CD14-positive monocyte (primary cell): ENCODE measurements at regions not wholly inside any gene's neighbourhood (a gene's known extent, or its start where the extent isn't known, plus 50 kb on each side); places are given as distances from the start of the nearest gene placed in this dataset.

Experiments
- DNase-seq, 3 donors: peaks; one replicate each; pipeline ENCODE4 v3.0.0-alpha.2; 2011 to 2022
- H2AFZ ChIP-seq: 2 replicates; pipeline ENCODE4 v1.6.0; 2012; ENCODE audit warnings: mild to moderate bottlenecking, low read depth, low read length, inconsistent platforms; ENCODE audit not compliant: insufficient read depth, poor library complexity, severe bottlenecking
- H3K27ac ChIP-seq, 2 donors: 1 replicate in 1 of 2; 2 replicates in 1 of 2; pipeline ENCODE4 v1.5.1; 2012 to 2013; ENCODE audit warnings: low read length in 2 of 2, control low read depth in 1 of 2, inconsistent platforms in 1 of 2, low read depth in 1 of 2, mild to moderate bottlenecking in 1 of 2
- H3K27me3 ChIP-seq, 2 donors: one replicate each; pipeline versions ENCODE4 v1.6.0 to v1.6.1; 2011 to 2013; ENCODE audit warnings: low read length in 2 of 2; ENCODE audit not compliant: control insufficient read depth in 2 of 2, insufficient read depth in 2 of 2
- H3K36me3 ChIP-seq, 2 donors: replicated peaks in 1 of 2; 1 replicate in 1 of 2; 2 replicates in 1 of 2; pipeline versions ENCODE4 v1.5.1 to v1.6.1; 2012 to 2013; ENCODE audit warnings: low read length in 2 of 2, control low read depth in 1 of 2, inconsistent platforms in 1 of 2, mild to moderate bottlenecking in 1 of 2; ENCODE audit not compliant: insufficient read depth in 2 of 2, control insufficient read depth in 1 of 2
- H3K4me1 ChIP-seq, 2 donors: 1 replicate in 1 of 2; 2 replicates in 1 of 2; pipeline versions ENCODE4 v1.5.1 to v1.6.1; 2012 to 2013; ENCODE audit warnings: low read length in 2 of 2, control low read depth in 1 of 2, inconsistent platforms in 1 of 2, mild to moderate bottlenecking in 1 of 2, moderate library complexity in 1 of 2; ENCODE audit not compliant: insufficient read depth in 2 of 2, control insufficient read depth in 1 of 2
- H3K4me2 ChIP-seq: replicated peaks from 2 replicates; pipeline ENCODE3; 2012; ENCODE audit warnings: low read length, moderate library complexity, mild to moderate bottlenecking; ENCODE audit not compliant: poor library complexity, severe bottlenecking; ENCODE audit errors: extremely low read depth
- H3K4me3 ChIP-seq, 3 experiments: fragments of 200-600 bp in 1 of 3; sonication (generic) in 1 of 3; replicated peaks in 1 of 3; 1 replicate in 2 of 3; 2 replicates in 1 of 3; pipeline ENCODE4 v1.5.1; 2011 to 2013; ENCODE audit warnings: low read length in 3 of 3, mild to moderate bottlenecking in 3 of 3, control low read depth in 2 of 3, low read depth in 2 of 3, inconsistent platforms in 1 of 3, moderate library complexity in 1 of 3
- H3K79me2 ChIP-seq: 2 replicates; pipeline ENCODE4 v1.6.0; 2012; ENCODE audit warnings: mild to moderate bottlenecking, control low read depth, inconsistent platforms, low read length, moderate library complexity; ENCODE audit not compliant: insufficient read depth
- H3K9ac ChIP-seq: 2 replicates; pipeline ENCODE4 v1.6.0; 2017; ENCODE audit warnings: low read length, mild to moderate bottlenecking; ENCODE audit not compliant: insufficient read depth, poor library complexity, severe bottlenecking
- H3K9me3 ChIP-seq, 2 donors: replicated peaks in 1 of 2; 1 replicate in 1 of 2; 2 replicates in 1 of 2; pipeline versions ENCODE4 v1.5.1 to v1.6.1; 2012 to 2013; ENCODE audit warnings: low read length in 2 of 2, control low read depth in 1 of 2; ENCODE audit not compliant: control insufficient read depth in 1 of 2, insufficient read depth in 1 of 2
- H4K20me1 ChIP-seq: 2 replicates; pipeline ENCODE4 v1.6.0; 2012; ENCODE audit warnings: mild to moderate bottlenecking, low read length, control low read depth, moderate library complexity; ENCODE audit not compliant: insufficient read depth
- H3K27ac Mint-ChIP-seq, 7 donors: one replicate each; pipeline ENCODE4 v1.8.0; 2020; ENCODE audit warnings: mild to moderate bottlenecking in 7 of 7, mixed read lengths in 7 of 7, moderate library complexity in 6 of 7, inconsistent platforms in 2 of 7
- H3K27me3 Mint-ChIP-seq, 3 donors: one replicate each; pipeline ENCODE4 v1.8.0; 2021 to 2022; ENCODE audit warnings: low read depth in 3 of 3, mild to moderate bottlenecking in 3 of 3, mixed read lengths in 3 of 3, moderate library complexity in 3 of 3, inconsistent platforms in 1 of 3
- H3K36me3 Mint-ChIP-seq, 2 donors: one replicate each; pipeline ENCODE4 v1.8.0; 2020; ENCODE audit warnings: mixed read lengths in 2 of 2, inconsistent platforms in 1 of 2, mild to moderate bottlenecking in 1 of 2
- H3K4me1 Mint-ChIP-seq: one replicate; pipeline ENCODE4 v1.8.0; 2020; ENCODE audit warnings: mild to moderate bottlenecking, mixed read lengths
- H3K4me3 Mint-ChIP-seq, 2 donors: one replicate each; pipeline ENCODE4 v1.8.0; 2020; ENCODE audit warnings: mild to moderate bottlenecking in 2 of 2, mixed read lengths in 2 of 2, moderate library complexity in 1 of 2
- H3K9me3 Mint-ChIP-seq, 7 donors: one replicate each; pipeline ENCODE4 v1.8.0; 2020 to 2022; ENCODE audit warnings: mixed read lengths in 7 of 7, mild to moderate bottlenecking in 6 of 7, moderate library complexity in 6 of 7, inconsistent platforms in 2 of 7
- CTCF ChIP-seq: fragments of 200-600 bp; IDR thresholded peaks from one replicate; pipeline ENCODE4 v1.8.0; 2022; ENCODE audit warnings: antibody characterized with exemption, mild to moderate bottlenecking
- WGBS: methylation state at CpG from one replicate; pipeline ENCODE4 v1.1.5; 2013; ENCODE audit warnings: missing lambda C conversion rate; ENCODE audit not compliant: insufficient coverage; 5-methylcytosine and 5-hydroxymethylcytosine counted together
- intact Hi-C, 2 donors: fragments of 100-400 bp; cut with micrococcal nuclease; formaldehyde crosslinking; loops; one replicate each; pipeline versions ENCODE4 v1.15.0 to v1.15.1; 2023

- peaks cover 0 to 2% (median 0%) of the 10 kb centered on the region in 3 donors for H3K27me3 Mint-ChIP-seq
- H3K4me3 ChIP-seq = no peak overlapping the region
- H3K9me3 Mint-ChIP-seq = peaks cover 0 to 3% (median 0%) of the 10 kb centered on the region in 7 donors
- no peaks in the 10 kb centered on the region for H3K27me3 ChIP-seq
- H3K9me3 ChIP-seq = peaks cover 4 to 13% of the 10 kb centered on the region in 2 donors
- H3K27ac ChIP-seq = no peak overlapping the region
- H3K36me3 ChIP-seq = no peaks in the 10 kb centered on the region
- no peak for DNase-seq
- H3K27ac Mint-ChIP-seq = no peak overlapping the region
- H3K9ac ChIP-seq = no peak overlapping the region
- H3K4me1 ChIP-seq = no peaks in the 10 kb centered on the region
- H3K36me3 Mint-ChIP-seq = no peaks in the 10 kb centered on the region
- H3K79me2 ChIP-seq = no peaks in the 10 kb centered on the region
- H3K4me1 Mint-ChIP-seq = no peaks in the 10 kb centered on the region
- TF ChIP-seq CTCF = no peak
- no peaks in the 10 kb centered on the region for H4K20me1 ChIP-seq
- no peak overlapping the region for H2AFZ ChIP-seq
- H3K4me3 Mint-ChIP-seq = no peak overlapping the region
- no peak overlapping the region for H3K4me2 ChIP-seq
- intact Hi-C loops = no loop called here
Measured at GRCh38 chr6:66854014-66854413, 1147.0 kb upstream of the EYS start.

GRCh38 chr6:66851930-66852329 lies 1144.9 kb upstream of the EYS start:
- no peak overlapping the region for H3K4me2 ChIP-seq
- Mint-ChIP-seq H3K4me1 (no peaks in the 10 kb centered on the region), H3K9me3 (peaks cover 0 to 3% (median 0%) of the 10 kb centered on the region in 7 donors), H3K4me3 (no peak overlapping the region), H3K27ac (no peak overlapping the region), H3K36me3 (no peaks in the 10 kb centered on the region), H3K27me3 (peaks cover 0 to 2% (median 0%) of the 10 kb centered on the region in 3 donors)
- peaks cover 4 to 6% of the 10 kb centered on the region in 2 donors for H3K9me3 ChIP-seq
- no peaks in the 10 kb centered on the region for H3K4me1 ChIP-seq
- H3K27me3 ChIP-seq = no peaks in the 10 kb centered on the region
- H3K79me2 ChIP-seq = no peaks in the 10 kb centered on the region
- TF ChIP-seq CTCF = no peak
- intact Hi-C loops = no loop called here
- H4K20me1 ChIP-seq = no peaks in the 10 kb centered on the region
- no CpG with 5 or more reads among the region's 3 CpGs for WGBS
- no peak overlapping the region for H3K4me3 ChIP-seq
- no peak overlapping the region for H3K9ac ChIP-seq
- H3K27ac ChIP-seq = no peak overlapping the region
- no peak overlapping the region for H2AFZ ChIP-seq
- DNase-seq = no peak
- no peaks in the 10 kb centered on the region for H3K36me3 ChIP-seq
